GM06990 (cell line): ENCODE measurements at regions not wholly inside any gene's neighbourhood (a gene's known extent, or its start where the extent isn't known, plus 50 kb on each side); places are given as distances from the start of the nearest gene placed in this dataset.
"Not testable (repeated sequence)": the region's sequence is repeated elsewhere in the genome, so short reads cannot be mapped to it uniquely, and the experiment has no call there.

Experiments
- DNase-seq: peaks from one replicate; pipeline ENCODE4 v3.0.0-alpha.2; 2011; ENCODE audit not compliant: insufficient read length; ENCODE audit errors: extremely low read depth
- H3K27me3 ChIP-seq: replicated peaks from 2 replicates; pipeline ENCODE4 v1.6.0; 2011; ENCODE audit warnings: low read length; ENCODE audit not compliant: control insufficient read depth, insufficient read depth
- H3K36me3 ChIP-seq: 2 replicates; pipeline ENCODE4 v1.5.1; 2011; ENCODE audit warnings: low read length; ENCODE audit not compliant: control insufficient read depth, insufficient read depth
- H3K4me3 ChIP-seq: replicated peaks from 2 replicates; pipeline ENCODE4 v1.5.1; 2011; ENCODE audit warnings: low read depth, mild to moderate bottlenecking, control low read depth, low read length
- CTCF ChIP-seq: IDR thresholded peaks from 2 replicates; pipeline ENCODE4 v1.5.1; 2011; ENCODE audit warnings: low read length, control low read depth, mild to moderate bottlenecking, inconsistent platforms; ENCODE audit not compliant: insufficient read depth, poor library complexity, severe bottlenecking

DNA sequence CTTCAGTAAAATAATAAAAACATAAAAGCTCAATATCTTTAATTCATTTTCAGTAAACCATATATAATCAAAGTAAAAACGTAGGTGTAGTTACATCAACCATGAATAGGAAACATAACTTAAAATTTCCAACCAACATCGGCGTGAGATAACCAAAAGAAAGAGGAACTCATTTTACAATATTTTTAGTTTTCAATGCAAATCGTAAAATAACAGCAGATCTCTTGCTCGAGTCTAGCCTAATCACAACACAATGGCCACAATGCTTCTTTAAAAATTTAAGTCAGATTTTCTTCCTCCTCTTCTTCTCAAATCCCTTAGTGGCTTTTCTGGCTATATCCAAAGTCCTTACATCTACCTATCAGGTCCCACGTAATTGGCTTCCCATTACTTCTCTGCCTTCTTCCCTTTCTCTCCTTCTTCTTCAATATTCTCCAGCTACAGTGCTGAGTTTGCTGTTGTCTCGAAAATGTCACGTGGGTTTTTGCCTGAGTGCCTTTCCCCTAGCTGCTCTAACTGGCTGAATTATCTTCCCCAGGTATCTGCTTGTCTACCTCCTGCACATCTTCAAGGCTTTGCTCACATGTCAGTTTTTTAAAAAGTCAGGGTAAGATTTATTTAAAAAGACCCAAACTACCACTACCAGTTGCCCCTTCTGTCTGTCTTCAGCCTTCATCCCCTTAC lies 90.9 kb upstream of the BANK1 start:
- Histone ChIP-seq H3K27me3 (no peaks in the 10 kb centered on the region), H3K36me3 (no peaks in the 10 kb centered on the region), H3K4me3 (no peak overlapping the region)
- TF ChIP-seq CTCF, result no peak
- DNase-seq, result no peak

GRCh38 chr4:101697266-101697665 lies 93.3 kb upstream of the BANK1 start:
- Histone ChIP-seq H3K27me3 (no peaks in the 10 kb centered on the region), H3K36me3 (no peaks in the 10 kb centered on the region), H3K4me3 (no peak overlapping the region)
- TF ChIP-seq CTCF, result no peak
- DNase-seq, result no peak

DNA sequence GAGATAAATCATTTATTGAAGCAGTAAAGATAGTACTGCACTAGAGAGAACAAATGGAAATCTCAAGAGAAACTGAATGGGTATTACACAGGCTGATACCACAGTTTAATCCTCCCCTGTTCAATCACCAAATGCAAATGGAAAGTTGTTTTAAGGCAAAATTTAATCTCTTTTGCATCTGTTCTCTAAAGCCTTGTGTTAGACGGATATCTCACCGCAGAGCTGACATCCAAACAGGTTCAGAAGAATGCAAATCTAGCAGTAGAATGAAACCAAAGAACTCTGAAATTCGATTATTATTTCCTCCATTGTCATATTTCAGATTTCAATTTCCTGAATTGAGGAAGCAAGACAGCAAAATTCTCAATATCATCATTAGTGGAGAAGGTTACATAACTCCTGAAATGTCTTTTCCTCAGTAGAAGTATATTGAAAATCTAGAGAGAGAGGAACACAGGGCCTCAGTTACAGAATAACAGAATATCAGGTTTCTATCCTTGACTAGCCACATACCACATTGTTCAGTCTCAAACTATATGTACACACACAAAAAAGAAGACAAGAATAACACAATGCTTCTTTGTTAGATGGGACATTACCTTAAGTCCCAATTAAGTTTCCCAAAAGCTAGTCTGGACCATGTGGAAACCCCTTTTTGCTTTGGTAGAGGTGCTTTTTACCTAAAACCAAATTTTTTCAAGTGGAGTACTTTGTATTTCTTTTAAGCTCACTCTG lies 94.1 kb upstream of the BANK1 start:
- Histone ChIP-seq H3K36me3 (no peaks in the 10 kb centered on the region), H3K4me3 (no peak overlapping the region), H3K27me3 (no peaks in the 10 kb centered on the region)
- DNase-seq, result no peak
- no peak for TF ChIP-seq CTCF

GRCh38 chr4:101695176-101695575 lies 95.4 kb upstream of the BANK1 start:
- no peak for DNase-seq

GRCh38 chr4:101694403-101694802 lies 96.1 kb upstream of the BANK1 start:
- not testable (repeated sequence) for H3K36me3 ChIP-seq, DNase-seq, H3K27me3 ChIP-seq, H3K4me3 ChIP-seq

More at GRCh38 chr4:101695176-101695575, 95.4 kb upstream of the BANK1 start:
- Histone ChIP-seq H3K4me3 (no peak overlapping the region), H3K36me3 (no peaks in the 10 kb centered on the region), H3K27me3 (no peaks in the 10 kb centered on the region)
- no peak for TF ChIP-seq CTCF

DNA sequence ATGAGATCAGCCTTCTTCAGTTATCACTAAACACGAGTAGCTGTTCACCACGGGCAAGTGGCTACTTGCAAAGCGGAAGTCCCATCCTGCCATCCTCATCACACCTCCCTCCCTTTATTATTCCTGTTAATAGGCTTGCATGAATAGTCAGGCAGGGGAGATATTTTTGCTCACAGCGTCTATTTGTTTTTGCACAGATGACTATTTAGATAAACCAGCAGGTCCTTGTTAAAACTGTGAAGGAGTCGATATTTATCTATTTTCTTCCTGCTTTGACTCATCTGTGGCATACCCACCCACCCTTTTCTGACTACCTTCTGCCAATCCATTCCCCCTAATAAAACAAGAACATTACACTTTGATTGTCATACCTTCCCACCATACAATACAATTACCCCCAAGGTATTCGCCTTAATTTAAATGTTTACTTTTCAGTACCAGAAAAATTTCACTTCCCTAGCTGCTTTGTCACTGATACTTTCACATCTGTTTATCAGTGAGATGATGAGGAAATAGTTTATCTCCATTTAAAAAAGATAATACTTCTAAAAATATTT lies 96.6 kb upstream of the BANK1 start:
- no peaks in the 10 kb centered on the region for H3K27me3 ChIP-seq
- H3K36me3 ChIP-seq, result no peaks in the 10 kb centered on the region
- DNase-seq, result peak; percentile 52
- H3K4me3 ChIP-seq, result no peak overlapping the region
- TF ChIP-seq CTCF, result no peak
